ENCODE measurements at regions not wholly inside any gene's neighbourhood (a gene's known extent, or its start where the extent isn't known, plus 50 kb on each side); places are given as distances from the start of the nearest gene placed in this dataset.

- Histone ChIP-seq H3K27ac (no peak overlapping the region), H3K9me3 (ENCODE audit: low read depth) (no peaks in the 10 kb centered on the region), H3K36me3 (no peaks in the 10 kb centered on the region), H3K4me3 (no peak overlapping the region), H3K27me3 (no peaks in the 10 kb centered on the region), H3K4me1 (ENCODE audit: low read depth) (no peaks in the 10 kb centered on the region)
- TF ChIP-seq, protein P1, sequence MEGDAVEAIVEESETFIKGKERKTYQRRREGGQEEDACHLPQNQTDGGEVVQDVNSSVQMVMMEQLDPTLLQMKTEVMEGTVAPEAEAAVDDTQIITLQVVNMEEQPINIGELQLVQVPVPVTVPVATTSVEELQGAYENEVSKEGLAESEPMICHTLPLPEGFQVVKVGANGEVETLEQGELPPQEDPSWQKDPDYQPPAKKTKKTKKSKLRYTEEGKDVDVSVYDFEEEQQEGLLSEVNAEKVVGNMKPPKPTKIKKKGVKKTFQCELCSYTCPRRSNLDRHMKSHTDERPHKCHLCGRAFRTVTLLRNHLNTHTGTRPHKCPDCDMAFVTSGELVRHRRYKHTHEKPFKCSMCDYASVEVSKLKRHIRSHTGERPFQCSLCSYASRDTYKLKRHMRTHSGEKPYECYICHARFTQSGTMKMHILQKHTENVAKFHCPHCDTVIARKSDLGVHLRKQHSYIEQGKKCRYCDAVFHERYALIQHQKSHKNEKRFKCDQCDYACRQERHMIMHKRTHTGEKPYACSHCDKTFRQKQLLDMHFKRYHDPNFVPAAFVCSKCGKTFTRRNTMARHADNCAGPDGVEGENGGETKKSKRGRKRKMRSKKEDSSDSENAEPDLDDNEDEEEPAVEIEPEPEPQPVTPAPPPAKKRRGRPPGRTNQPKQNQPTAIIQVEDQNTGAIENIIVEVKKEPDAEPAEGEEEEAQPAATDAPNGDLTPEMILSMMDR (IDR thresholded peaks at IDR 0.05; ENCODE audit: low read depth, low read length), result no peak
- DNase-seq (ENCODE audit: low read depth in 1 of 2, low spot score in 1 of 2), result no peak
Observed at GRCh38 chr12:128078301-128078971, 188.5 kb upstream of the TMEM132C start.

GRCh38 chr12:128079446-128079845 is 187.5 kb upstream of the TMEM132C start:
- H3K36me3 ChIP-seq, result no peaks in the 10 kb centered on the region
- H3K4me3 ChIP-seq, result no peak overlapping the region
- H3K27ac ChIP-seq, result no peak overlapping the region
- H3K9me3 ChIP-seq (ENCODE audit: low read depth), result no peaks in the 10 kb centered on the region
- DNase-seq (ENCODE audit: low read depth in 1 of 2, low spot score in 1 of 2), result no peak
- H3K4me1 ChIP-seq (ENCODE audit: low read depth), result no peaks in the 10 kb centered on the region
- H3K27me3 ChIP-seq, result no peaks in the 10 kb centered on the region
- TF ChIP-seq, protein P1 (IDR thresholded peaks at IDR 0.05; ENCODE audit: low read depth, low read length), result no peak

DNA sequence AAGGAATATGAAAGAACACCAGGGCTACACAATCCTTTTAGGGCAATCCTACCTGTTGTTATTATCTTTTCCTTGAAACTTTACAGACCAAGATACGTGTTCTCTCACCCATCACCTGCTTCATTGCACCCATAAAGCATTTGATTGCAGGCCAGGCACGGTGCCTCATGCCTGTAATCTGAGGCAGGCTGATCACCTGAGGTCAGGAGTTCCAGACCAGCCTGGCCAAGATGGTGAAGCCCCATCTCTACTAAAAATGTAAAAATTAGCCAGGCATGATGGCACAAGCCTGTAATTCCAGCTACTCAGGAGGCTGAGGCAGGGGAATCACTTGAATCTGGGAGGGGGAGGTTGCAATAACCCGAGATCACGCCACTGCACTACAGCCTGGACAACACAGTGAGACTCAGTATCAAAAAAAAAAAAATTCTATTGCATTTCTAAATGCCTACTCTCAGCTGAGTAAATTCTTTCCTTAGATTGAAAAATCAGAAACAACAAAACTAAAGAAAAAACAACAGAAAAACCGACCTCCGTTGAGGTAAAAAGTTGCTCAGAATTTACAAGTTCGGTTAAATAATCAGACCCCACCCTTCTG is 183.7 kb upstream of the TMEM132C start:
- H3K9me3 ChIP-seq (ENCODE audit: low read depth), result no peaks in the 10 kb centered on the region
- H3K36me3 ChIP-seq, result no peaks in the 10 kb centered on the region
- no peak overlapping the region for H3K4me3 ChIP-seq
- H3K4me1 ChIP-seq (ENCODE audit: low read depth), result no peaks in the 10 kb centered on the region
- DNase-seq (ENCODE audit: low read depth in 1 of 2, low spot score in 1 of 2), result no peak
- TF ChIP-seq, protein P1 (IDR thresholded peaks at IDR 0.05; ENCODE audit: low read depth, low read length), result no peak
- H3K27me3 ChIP-seq, result no peaks in the 10 kb centered on the region
- H3K27ac ChIP-seq, result no peak overlapping the region

GRCh38 chr12:128088926-128089325 is 178.0 kb upstream of the TMEM132C start:
- Histone ChIP-seq H3K4me3 (no peak overlapping the region), H3K36me3 (no peaks in the 10 kb centered on the region)
- DNase-seq (ENCODE audit: low read depth in 1 of 2, low spot score in 1 of 2), result no peak

DNA sequence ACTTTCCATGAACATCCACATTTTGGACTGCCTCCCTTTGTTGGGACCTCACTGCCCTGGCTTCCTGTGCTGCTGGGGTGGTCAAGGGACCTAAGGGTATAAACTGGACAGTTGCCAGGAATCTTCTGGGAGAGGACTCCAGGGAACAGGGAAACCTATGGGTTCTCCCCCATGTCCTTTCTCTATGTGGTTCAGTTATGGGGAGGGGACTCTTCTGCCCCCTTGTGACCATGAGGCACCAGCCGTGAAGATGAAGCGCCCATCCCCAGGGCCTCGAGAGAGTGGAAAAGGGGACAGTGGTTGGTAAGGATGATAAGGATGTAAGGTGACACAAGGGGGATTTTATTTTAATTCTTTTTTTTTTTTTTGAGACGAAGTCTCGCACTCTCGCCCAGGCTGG is 177.0 kb upstream of the TMEM132C start:
- DNase-seq (ENCODE audit: low read depth in 1 of 2, low spot score in 1 of 2), result no peak
- no peaks in the 10 kb centered on the region for H3K27me3 ChIP-seq
- H3K4me3 ChIP-seq, result no peak overlapping the region
- H3K4me1 ChIP-seq (ENCODE audit: low read depth), result peaks cover 9% of the 10 kb centered on the region
- H3K36me3 ChIP-seq, result no peaks in the 10 kb centered on the region
- TF ChIP-seq, protein P1 (IDR thresholded peaks at IDR 0.05; ENCODE audit: low read depth, low read length), result no peak
- no peak overlapping the region for H3K27ac ChIP-seq
- no peaks in the 10 kb centered on the region for H3K9me3 ChIP-seq (ENCODE audit: low read depth)

More at GRCh38 chr12:128088926-128089325, 178.0 kb upstream of the TMEM132C start:
- Histone ChIP-seq H3K27ac (no peak overlapping the region), H3K4me1 (ENCODE audit: low read depth) (peaks cover 9% of the 10 kb centered on the region), H3K9me3 (ENCODE audit: low read depth) (no peaks in the 10 kb centered on the region), H3K27me3 (no peaks in the 10 kb centered on the region)
- TF ChIP-seq, protein P1 (IDR thresholded peaks at IDR 0.05; ENCODE audit: low read depth, low read length), result no peak
